ENCODE measurements at regions not wholly inside any gene's neighbourhood (a gene's known extent, or its start where the extent isn't known, plus 50 kb on each side); places are given as distances from the start of the nearest gene placed in this dataset.
"Not testable (repeated sequence)": the region's sequence is repeated elsewhere in the genome, so short reads cannot be mapped to it uniquely, and the experiment has no call there.

DNA sequence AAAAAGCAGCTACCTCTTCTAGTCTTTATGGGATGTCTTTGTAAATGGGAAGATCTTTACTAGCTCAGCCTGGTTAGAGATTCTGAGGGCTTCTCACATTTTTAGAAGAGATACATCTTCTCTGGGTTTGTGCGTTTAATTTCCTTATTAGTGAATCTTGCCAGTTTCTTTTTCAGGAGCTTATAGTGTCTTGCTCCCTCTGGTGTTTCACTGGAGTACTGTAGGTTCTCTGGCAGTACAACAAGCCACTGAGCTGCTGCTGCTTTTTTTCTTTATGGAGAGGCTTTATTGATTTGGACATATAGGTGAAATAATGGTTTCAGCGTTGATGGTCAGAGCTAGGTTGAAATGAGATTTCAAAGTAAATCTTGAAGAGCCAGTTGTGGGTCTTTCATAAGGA is 82.9 kb downstream of the LAS1L start:
- TF ChIP-seq, protein P1, sequence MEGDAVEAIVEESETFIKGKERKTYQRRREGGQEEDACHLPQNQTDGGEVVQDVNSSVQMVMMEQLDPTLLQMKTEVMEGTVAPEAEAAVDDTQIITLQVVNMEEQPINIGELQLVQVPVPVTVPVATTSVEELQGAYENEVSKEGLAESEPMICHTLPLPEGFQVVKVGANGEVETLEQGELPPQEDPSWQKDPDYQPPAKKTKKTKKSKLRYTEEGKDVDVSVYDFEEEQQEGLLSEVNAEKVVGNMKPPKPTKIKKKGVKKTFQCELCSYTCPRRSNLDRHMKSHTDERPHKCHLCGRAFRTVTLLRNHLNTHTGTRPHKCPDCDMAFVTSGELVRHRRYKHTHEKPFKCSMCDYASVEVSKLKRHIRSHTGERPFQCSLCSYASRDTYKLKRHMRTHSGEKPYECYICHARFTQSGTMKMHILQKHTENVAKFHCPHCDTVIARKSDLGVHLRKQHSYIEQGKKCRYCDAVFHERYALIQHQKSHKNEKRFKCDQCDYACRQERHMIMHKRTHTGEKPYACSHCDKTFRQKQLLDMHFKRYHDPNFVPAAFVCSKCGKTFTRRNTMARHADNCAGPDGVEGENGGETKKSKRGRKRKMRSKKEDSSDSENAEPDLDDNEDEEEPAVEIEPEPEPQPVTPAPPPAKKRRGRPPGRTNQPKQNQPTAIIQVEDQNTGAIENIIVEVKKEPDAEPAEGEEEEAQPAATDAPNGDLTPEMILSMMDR (IDR thresholded peaks at IDR 0.05; ENCODE audit: low read length, missing control alignments) = peak; percentile 57
- DNase-seq (ENCODE audit: low read depth) = peak; percentile 47

DNA sequence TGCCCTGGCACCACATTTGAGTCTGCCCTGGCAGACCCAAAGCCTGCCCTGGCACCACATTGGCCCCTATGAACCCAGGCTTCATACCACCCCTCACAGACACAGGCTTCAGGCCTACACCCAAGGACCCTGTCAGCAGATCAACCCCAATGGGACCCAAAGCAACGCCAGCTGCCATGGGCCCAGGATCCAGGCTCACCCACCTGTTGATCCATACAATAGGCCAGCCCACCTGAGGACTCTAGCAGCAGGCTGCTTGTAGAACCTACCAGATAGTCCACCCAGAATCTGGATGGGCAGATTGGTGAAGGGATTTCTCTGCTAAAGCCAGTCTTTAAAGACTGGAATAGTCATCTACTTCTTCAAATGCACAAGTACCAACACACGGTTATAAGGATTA is 114.4 kb downstream of the LAS1L start:
- TF ChIP-seq, protein P1 (IDR thresholded peaks at IDR 0.05; ENCODE audit: low read length, missing control alignments) = no peak
- DNase-seq (ENCODE audit: low read depth) = no peak
- no peak overlapping the region for H3K4me3 ChIP-seq (replicated peaks; ENCODE audit: low read depth, low read length)

More for the DNA sequence above, 82.9 kb downstream of the LAS1L start:
- H3K4me3 ChIP-seq (replicated peaks; ENCODE audit: low read depth, low read length) = no peak overlapping the region

DNA sequence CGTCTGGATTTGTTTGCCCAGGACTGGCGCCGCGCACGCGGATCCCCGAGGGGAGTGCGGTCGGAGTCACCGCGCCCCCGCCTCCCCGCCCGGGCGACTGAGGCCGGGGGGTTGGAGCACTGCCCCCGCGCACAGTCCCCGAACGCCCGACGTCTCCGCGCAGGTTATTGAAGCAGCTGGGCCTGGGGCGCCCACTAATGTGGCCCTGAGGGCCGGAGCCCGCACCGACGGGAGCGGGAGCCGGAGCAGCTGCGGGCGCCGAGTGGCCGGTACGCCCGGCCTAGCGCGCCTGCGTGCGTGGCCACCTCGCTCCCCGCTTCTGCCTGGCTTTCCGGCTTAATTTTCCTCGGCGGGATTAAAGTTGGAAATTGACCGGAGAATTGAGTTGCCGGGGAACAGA is 126.9 kb downstream of the LAS1L start:
- H3K4me3 ChIP-seq (replicated peaks; ENCODE audit: low read depth, low read length); DNase-seq (ENCODE audit: low read depth): not testable (repeated sequence)

DNA sequence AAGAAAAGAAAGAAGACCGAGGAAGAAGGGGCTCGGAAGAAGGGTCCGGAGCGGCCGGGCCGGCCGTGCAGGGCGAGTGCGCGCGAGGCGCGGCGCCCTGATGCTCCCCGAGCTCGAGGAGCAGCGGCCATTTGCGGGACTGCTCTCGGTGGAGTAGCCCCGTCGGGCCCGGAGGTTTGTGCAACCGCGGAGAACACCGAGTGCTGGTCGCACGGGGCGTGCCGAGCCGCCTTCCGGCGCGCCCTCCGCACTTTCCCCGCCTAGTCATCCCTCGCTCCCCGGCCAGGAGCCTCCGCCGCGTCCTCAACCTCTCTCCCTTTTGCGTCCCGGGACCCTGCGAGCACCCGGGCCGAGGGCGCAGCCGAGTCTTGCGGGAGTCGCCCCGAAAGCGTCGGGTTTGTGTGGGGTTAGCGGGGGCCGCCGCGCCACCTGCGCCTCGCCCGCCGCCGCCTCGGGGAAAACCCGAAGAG is 127.4 kb downstream of the LAS1L start:
- TF ChIP-seq, protein P1 (IDR thresholded peaks at IDR 0.05; ENCODE audit: low read length, missing control alignments) = no peak
- no peak for DNase-seq (ENCODE audit: low read depth)
- no peak overlapping the region for H3K4me3 ChIP-seq (replicated peaks; ENCODE audit: low read depth, low read length)

DNA sequence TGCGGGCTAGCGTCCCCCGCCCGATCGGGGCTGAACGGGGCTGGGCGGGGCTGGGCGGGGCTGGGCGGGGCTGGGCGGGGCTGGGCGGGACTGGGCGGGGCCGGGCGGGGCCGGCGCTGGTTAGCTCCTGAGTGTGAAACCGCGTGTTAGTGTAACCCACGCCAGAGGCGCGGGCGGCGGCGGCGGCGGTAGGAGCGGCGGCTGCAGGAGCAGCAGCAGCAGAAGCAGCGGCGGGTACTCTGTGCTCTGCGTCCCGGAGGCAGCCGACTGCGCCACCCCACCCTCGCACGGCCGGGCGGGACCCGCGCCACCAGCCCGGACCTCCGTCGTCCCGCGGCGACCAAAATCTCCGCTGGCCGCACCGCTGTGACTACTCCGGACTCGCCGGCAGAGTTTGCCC is 128.1 kb downstream of the LAS1L start:
- no peak overlapping the region for H3K4me3 ChIP-seq (replicated peaks; ENCODE audit: low read depth, low read length)
- TF ChIP-seq, protein P1 (IDR thresholded peaks at IDR 0.05; ENCODE audit: low read length, missing control alignments) = no peak
- DNase-seq (ENCODE audit: low read depth) = no peak

DNA sequence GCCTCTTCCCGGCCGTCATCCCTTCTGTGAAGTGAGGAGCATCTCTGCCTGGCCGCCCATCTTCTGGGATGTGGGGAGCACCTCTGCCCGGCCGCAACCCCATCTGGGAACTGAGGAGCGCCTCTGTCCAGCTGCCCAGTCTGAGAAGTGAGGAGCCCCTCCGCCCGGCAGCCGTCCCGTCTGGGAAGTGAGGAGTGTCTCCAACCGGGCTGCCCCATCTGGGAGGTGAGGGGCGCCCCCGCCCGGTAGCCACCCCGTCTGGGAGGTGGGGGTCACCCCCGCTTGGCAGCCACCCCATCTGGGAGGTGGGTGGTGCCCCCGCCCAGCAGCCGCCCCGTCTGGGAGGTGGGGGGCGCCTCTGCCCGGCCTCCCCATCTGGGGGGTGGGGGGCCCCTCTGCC is 142.3 kb downstream of the LAS1L start:
- DNase-seq (ENCODE audit: low read depth) = no peak
- TF ChIP-seq, protein P1 (IDR thresholded peaks at IDR 0.05; ENCODE audit: low read length, missing control alignments) = no peak

DNA sequence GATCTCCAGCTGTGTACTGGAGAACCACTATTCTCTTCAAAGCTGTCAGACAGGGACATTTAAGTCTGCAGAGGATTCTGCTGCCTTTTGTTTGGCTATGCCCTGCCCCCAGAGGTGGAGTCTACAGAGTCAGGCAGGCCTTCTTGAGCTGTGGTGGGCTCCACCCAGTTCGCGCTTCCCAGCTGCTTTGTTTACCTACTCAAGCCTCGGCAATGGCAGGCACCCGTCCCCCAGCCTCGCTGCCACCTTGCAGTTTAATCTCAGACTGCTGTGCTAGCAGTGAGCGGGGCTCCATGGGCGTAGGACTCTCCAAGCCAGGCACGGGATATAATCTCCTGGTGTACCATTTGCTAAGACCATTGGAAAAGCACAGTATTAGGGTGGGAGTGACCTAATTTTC is 145.5 kb downstream of the LAS1L start:
- DNase-seq (ENCODE audit: low read depth); H3K4me3 ChIP-seq (replicated peaks; ENCODE audit: low read depth, low read length): not testable (repeated sequence)

More for the DNA sequence above, 142.3 kb downstream of the LAS1L start:
- no peak overlapping the region for H3K4me3 ChIP-seq (replicated peaks; ENCODE audit: low read depth, low read length)

Data from fibroblast of pulmonary artery (primary cell).